NCI-H748 (cell line): ENCODE measurements at regions not wholly inside any gene's neighbourhood (a gene's known extent, or its start where the extent isn't known, plus 50 kb on each side); places are given as distances from the start of the nearest gene placed in this dataset.

ENCODE experiments used
- DNase-seq: peaks from one replicate; lab custom pipeline; 2025; ENCODE audit not compliant: unreplicated experiment; lab: John Stamatoyannopoulos, UW

GRCh38 chr3:72494130-72494529 lies 354.1 kb downstream of the SHQ1 start:
- DNase-seq: no peak

DNA sequence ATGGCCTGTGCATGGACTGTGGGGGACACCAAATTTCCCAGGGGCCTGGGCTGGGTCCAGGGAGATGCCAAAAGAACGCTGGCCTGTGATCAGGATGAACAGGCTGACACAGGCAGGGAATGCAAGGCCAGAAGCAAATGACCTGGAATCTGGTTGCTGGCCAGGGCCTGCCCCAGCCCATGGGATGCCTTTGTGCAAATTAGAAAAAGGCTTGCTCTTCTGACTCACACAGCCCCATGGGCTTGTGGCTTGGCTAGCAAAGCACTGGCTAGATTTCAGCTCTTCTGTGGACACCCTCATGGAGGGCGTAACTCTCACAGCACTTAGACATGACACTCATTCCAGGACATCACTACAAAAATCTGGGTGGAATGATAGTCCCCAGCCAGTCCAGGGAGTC lies 356.0 kb downstream of the SHQ1 start:
- DNase-seq: no peak

- DNase-seq: no peak
These were observed 357.4 kb downstream of the SHQ1 start for GRCh38 chr3:72490688-72491435.

DNA sequence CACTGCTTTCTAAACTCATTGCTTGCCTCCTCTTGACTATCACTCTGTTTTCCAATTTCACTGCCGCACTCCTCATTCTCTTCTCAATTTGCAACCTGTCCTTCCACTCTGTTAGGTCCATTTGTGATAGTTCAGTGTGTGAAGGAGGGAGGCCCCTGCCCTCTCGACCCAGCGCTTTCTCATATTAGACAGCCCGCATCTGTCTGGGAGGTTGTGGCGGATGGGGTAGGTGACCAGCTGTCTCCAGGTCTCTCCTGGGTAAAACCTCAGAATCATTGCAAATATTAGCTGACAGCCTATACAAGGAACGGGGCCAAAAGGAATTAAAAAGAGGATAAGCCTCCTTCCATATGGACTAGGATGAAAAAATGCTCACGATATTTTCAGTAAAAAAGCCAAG lies 358.3 kb downstream of the SHQ1 start:
- no peak for DNase-seq

GRCh38 chr3:72488738-72489035 lies 359.6 kb downstream of the SHQ1 start:
- DNase-seq: no peak

- no peak for DNase-seq
These were observed 360.1 kb downstream of the SHQ1 start for GRCh38 chr3:72487946-72488737.

DNA sequence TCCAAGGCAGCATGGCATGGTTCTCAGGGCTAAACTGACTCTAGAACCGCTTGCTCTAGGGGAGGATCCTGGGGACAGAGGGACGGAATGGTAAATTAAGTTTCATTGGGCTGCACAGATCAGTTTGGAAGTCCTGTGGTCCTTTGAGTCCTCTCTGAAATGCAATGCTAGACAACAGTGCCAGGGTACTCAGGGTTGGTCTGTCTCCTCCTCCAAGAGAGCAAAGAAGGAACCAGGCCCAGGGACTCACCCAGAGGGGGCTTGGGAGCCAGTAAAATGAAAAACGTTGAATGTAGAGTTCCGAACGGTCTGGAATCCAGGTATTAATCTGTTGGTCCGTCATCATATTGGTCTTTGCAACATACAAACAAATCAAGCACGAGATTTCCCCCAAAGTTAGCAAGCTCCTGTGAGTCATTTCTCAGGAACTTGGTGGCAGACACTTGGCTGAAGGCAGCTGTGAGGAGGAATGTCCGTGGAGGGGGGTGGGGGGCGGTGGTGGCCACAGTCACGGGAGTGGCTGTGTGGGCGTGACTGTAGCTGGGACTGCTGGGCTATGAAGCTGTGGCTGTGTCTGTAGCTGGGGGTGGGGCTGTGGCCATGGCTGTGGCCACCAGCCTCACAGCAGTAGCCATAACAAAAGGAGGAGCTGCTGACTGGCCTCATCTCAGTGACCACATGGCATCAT lies 361.0 kb downstream of the SHQ1 start:
- no peak for DNase-seq

GRCh38 chr3:72485641-72486040 lies 362.6 kb downstream of the SHQ1 start:
- no peak for DNase-seq

DNA sequence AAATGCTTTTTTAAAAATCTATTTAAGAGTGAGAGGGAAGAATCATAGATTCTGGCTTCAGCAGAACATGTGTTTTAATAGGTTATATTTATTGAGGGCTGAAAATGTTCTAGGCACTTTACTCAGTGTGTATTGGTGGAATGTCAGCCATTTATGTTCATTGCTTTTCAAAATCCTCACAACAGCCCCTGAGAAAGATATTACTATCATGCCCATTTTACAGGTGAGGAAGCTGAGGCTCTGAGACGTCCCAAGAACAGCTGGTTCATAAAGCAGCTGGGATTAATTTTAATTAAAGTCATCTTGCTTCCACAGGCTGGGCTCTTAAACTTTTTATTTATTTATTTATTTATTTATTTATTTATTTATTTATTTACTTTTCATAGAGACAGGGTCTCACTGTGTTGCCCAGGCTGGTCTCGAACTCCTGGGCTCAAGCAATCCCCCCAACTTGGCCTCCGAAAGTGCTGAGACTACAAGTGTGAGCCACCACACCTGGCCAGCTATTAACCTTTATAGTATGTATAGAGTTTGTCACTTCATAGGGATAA lies 364.6 kb downstream of the SHQ1 start:
- DNase-seq: no peak

DNA sequence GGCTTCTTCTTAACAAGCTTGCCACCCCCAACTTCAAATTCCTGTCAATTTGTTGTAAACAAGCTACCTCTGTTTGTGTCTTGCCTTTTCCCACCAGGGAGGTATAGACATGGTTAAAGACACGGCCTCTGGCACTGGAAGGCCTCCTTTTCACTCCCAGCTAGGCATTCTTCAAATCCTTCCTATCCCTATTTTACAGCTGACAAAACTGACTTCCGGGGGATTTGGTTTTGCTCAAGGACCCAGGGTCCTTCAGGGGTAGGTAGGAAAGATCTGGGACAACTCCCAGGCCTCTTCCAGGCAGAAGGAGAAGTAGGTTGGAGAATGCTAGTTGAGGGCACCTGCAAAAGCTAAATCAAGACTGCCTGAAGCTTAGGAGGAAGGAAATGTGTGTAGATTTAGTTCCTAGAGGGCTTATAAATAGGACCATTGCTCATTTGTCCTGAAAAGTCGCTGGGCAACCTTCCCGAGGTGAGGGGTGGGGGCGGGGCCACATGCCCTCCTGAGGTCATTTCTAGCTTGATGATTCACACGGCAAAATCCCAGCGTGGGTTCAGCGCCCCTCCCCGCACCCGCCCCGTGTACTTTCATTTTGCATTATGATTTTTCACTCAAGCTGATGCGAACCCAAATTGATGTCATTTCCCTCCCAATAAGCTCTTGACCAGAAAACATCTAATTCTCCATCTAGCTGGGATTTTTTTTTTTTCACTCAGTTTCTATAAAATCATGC lies 365.5 kb downstream of the SHQ1 start:
- peak; percentile 30 for DNase-seq

GRCh38 chr3:72481542-72481941 lies 366.7 kb downstream of the SHQ1 start:
- DNase-seq: no peak

GRCh38 chr3:72480366-72480765 lies 367.9 kb downstream of the SHQ1 start:
- DNase-seq: no peak

GRCh38 chr3:72479651-72480215 lies 368.5 kb downstream of the SHQ1 start:
- DNase-seq: no peak

DNA sequence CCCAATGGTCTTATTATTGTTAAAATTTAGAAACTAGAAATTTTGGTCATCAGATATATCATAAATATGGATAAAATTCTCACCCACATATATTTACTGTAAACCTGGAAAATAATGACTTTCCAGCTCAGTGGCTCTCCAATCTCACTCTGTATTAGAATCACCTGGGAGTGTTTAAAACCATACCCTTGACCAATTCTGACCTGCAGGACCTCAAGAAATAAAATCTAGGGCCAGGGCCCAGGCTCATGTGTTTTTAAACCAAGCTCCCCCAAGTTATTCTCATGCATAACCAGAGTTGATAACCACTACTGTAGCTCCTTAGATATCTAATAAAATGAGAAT lies 372.1 kb downstream of the SHQ1 start:
- no peak for DNase-seq

GRCh38 chr3:72475258-72476138 lies 372.7 kb downstream of the SHQ1 start:
- DNase-seq: no peak

DNA sequence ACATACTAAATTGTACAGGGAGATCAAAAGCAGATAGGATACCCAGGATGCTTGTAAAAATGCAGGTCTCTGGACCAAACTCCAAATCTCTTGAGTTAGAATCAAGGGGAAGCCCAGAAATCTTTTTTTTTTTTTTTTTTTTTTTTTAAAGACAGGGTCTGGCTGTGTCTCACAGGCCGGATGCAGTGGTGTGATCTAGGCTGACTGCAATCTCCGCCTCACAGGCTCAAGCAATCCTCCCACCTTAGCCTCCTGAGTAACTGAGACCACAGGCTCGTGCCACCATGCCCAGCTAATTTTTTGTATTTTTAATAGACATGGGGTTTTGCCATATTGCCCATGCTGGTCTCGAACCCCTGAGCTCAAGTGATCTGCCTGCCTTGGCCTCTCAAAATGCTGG lies 373.5 kb downstream of the SHQ1 start:
- no peak for DNase-seq

DNA sequence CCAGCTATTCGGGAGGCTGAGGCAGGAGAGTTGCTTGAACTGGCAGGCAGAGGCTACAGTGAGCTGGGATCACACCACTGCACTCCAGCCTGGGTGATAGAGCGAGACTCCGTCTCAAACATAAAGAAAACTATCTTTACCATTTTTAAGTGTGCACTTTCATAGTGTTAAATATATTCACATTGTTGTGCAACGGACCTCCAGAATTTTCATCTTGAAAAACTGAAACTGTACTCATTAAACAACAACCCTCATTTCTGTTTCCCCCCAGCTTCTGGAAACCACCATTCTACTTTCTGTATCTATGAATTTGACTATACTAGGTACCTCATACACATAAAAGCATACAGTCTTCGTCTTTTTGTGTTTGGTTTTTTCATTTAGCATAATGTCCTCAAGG lies 375.1 kb downstream of the SHQ1 start:
- no peak for DNase-seq

DNA sequence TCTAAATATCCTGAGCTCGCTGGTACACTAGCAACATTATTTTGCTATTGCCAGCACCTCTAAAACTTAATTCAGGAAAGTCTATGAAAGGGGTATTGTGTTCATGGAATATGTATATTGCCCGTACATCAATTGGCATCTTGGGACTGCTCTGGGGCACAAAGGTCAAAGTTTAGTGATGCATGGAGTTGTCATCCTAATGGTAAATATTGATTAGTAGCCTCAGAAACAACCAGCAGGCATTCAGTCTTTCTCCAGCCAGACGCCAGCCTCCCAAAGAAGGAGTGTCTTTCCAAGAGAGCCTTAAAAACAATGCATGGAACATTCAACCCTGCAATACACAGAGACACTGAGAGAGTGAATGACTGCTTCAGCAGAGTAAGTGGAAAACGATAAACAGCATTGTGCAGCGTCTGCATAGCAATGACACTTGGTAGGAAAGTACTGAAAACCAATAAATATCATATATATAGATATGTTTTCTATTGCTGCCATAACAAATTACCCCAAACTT lies 377.3 kb downstream of the SHQ1 start:
- no peak for DNase-seq

GRCh38 chr3:72465853-72466252 lies 382.4 kb downstream of the SHQ1 start:
- DNase-seq: no peak

- DNase-seq: no peak
These were observed 385.2 kb downstream of the SHQ1 start for GRCh38 chr3:72463083-72463482.
